ENCODE measurements at regions not wholly inside any gene's neighbourhood (a gene's known extent, or its start where the extent isn't known, plus 50 kb on each side); places are given as distances from the start of the nearest gene placed in this dataset.

DNA sequence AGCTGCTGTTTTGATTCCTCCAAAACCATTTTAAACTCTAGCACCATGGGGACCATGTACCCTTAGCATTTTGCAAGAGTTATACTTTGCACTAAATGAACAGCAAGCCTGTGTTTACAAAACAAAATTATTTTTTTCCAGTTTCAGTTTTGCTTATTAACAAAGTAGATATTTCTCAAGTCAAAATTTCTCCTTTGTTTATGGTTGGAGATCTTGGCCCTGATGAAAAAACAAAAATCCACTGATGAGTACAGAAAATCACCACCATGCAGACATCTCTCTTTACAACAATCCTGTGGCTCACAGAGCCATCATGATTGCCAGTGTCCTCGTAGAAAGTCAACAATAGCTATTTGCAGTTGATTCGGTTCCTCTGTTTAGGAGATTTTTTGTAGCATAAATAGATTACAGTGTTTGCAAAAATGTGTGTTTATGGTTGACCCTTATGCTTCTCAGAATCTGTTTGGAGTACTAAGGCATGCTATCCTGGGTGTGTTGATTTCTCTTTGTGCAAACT, 201.1 kb upstream of the NUDT4 start:
- Histone ChIP-seq H3K27me3 (ENCODE audit: low read length) (no peaks in the 10 kb centered on the region), H3K9me2 (replicated peaks; ENCODE audit: low read length) (no peaks in the 10 kb centered on the region), H3K4me2 (ENCODE audit: low read length) (no peak overlapping the region), H3F3A (ENCODE audit: low read length, unreplicated experiment) (no peaks in the 10 kb centered on the region), H4K20me1 (ENCODE audit: low read length) (no peaks in the 10 kb centered on the region), H3K4me1 (ENCODE audit: insufficient read depth, low read length) (no peaks in the 10 kb centered on the region), H3K9ac (ENCODE audit: low read length) (no peak overlapping the region), H3K27ac (ENCODE audit: low read length) (no peak overlapping the region), H3K9me3 (ENCODE audit: low read length) (no peaks in the 10 kb centered on the region), H3K4me3 (ENCODE audit: low read length) (no peak overlapping the region), H3K36me3 (ENCODE audit: low read depth, low read length) (no peaks in the 10 kb centered on the region), H2AFZ (ENCODE audit: low read length) (no peak overlapping the region), H3K79me2 (ENCODE audit: low read length) (no peaks in the 10 kb centered on the region)
- ChIA-PET CTCF (no interaction called here), POLR2A (ENCODE audit: unreplicated experiment) (no interaction called here)
- intact Hi-C loops (cut with micrococcal nuclease), result no loop called here
- BruUV-seq (replicated peaks), result no TSS peak
- TF ChIP-seq EZH2phosphoT487 (IDR thresholded peaks at IDR 0.05; ENCODE audit: borderline replicate concordance, low read length), result no peak
- TF ChIP-seq CTCF (conservative IDR thresholded peaks at IDR 0.05; ENCODE audit: low read depth, low read length), result no peak
- TF ChIP-seq EZH2 (IDR thresholded peaks at IDR 0.05; ENCODE audit: low read length, unreplicated experiment), result no peak
- ATAC-seq (no peak; the same call in 1 of the 2 replicates), DNase-seq (no peak)

DNA sequence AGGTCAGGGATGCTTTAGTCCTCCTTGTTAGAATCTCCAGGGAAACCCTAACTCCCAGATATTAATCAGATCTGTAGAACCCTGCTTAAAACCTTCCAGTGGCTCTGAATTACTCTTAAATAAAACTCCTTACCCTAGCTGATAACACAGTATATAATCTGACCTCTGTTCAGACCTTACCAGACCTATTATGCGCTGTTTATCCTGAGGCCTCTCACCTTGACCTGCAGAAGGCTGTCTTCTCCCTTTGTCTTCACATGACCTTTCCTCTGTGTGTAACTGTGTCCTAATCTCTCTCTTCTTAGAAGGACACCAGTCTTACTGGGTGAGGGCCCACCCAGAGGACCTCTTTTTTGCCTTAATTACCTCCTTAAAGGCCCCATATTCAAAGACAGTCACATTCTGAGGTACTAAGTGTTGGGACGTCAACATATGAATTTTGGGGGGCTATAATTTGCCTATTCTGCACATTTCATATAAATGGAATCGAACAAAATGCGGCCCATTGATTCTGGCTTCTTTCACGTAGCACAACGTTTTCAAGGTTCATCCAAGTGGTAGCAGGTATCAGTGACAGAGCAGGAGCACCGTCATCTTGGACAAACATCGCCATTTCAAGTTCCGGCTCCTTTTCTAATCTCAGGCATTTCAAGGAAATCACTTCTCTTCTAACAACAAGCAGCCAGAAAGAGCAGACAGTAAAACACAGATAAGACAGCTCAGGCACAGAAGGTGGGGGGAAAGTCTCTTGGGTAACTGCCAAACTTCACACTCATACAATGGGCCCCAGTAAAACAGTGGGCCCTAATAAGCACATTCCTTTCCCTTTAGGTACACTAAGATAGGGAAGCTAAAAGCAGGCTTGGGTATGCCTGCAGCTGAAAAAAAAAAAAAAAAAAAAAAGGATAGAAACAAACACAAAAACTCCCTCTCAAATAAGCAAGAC, 200.2 kb upstream of the NUDT4 start:
- ChIA-PET CTCF (interaction anchor here (0.6 kb wide), 1 partner anchor 208 kb away, joined by 4 read pairs; no protein-coding TSS in a partner anchor), POLR2A (ENCODE audit: unreplicated experiment) (no interaction called here)
- ATAC-seq (no peak), DNase-seq (no peak)
- H3K4me3 ChIP-seq (ENCODE audit: low read length), result no peak overlapping the region
- H3K4me2 ChIP-seq (ENCODE audit: low read length), result no peak overlapping the region
- no peak overlapping the region for H3K27ac ChIP-seq (ENCODE audit: low read length)
- intact Hi-C loops (cut with micrococcal nuclease), result no loop called here
- no peaks in the 10 kb centered on the region for H3F3A ChIP-seq (ENCODE audit: low read length, unreplicated experiment)
- no peaks in the 10 kb centered on the region for H3K79me2 ChIP-seq (ENCODE audit: low read length)
- no peaks in the 10 kb centered on the region for H4K20me1 ChIP-seq (ENCODE audit: low read length)
- TF ChIP-seq EZH2phosphoT487 (IDR thresholded peaks at IDR 0.05; ENCODE audit: borderline replicate concordance, low read length), result no peak
- no peak for TF ChIP-seq CTCF (conservative IDR thresholded peaks at IDR 0.05; ENCODE audit: low read depth, low read length)
- TF ChIP-seq EZH2 (IDR thresholded peaks at IDR 0.05; ENCODE audit: low read length, unreplicated experiment), result no peak
- no peak overlapping the region for H2AFZ ChIP-seq (ENCODE audit: low read length)
- no peaks in the 10 kb centered on the region for H3K9me3 ChIP-seq (ENCODE audit: low read length)
- H3K4me1 ChIP-seq (ENCODE audit: insufficient read depth, low read length), result no peaks in the 10 kb centered on the region
- no peak overlapping the region for H3K9ac ChIP-seq (ENCODE audit: low read length)
- no peaks in the 10 kb centered on the region for H3K36me3 ChIP-seq (ENCODE audit: low read depth, low read length)
- H3K9me2 ChIP-seq (replicated peaks; ENCODE audit: low read length), result no peaks in the 10 kb centered on the region
- no peaks in the 10 kb centered on the region for H3K27me3 ChIP-seq (ENCODE audit: low read length)
- no TSS peak for BruUV-seq (replicated peaks)

Data from PC-3 (cell line).